AG10803 (cell line): ENCODE measurements at regions not wholly inside any gene's neighbourhood (a gene's known extent, or its start where the extent isn't known, plus 50 kb on each side); places are given as distances from the start of the nearest gene placed in this dataset.

ENCODE experiments used
- DNase-seq: peaks from one replicate; pipeline ENCODE4 v3.0.0; 2010; ENCODE audit warnings: low read depth
- H3K4me3 ChIP-seq: 2 replicates; pipeline ENCODE4 v1.5.1; 2011; ENCODE audit warnings: mild to moderate bottlenecking, low read length, control low read depth
- CTCF ChIP-seq: conservative IDR thresholded peaks from 2 replicates; pipeline ENCODE4 v1.5.1; 2011; ENCODE audit warnings: mild to moderate bottlenecking, low read length, control low read depth, inconsistent platforms

DNA sequence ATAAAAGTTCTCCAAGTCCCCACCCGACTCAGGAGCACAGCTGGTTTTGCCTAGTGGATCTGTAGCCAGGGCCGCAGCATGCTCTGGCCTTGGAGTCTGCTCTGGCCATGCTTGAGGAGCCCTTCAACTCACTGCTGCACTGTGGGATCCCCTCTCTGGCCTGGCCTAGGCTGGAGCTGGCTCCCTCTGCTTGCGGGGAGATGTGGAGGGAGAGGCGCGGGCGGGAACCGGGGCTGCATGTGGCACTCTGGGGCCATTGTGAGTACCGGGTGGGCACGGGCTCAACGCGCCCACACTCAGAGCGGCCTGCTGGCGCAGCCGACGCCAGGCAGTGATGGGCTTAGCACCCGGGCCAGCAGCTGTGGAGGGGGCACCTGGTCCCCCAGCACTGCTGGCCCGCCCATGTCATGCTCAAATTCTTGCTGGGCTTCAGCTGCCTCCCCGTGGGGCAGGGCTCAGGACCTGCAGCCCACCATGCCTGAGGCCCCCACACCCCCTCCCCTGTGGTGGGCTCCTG lies 57.0 kb upstream of the ATP12A start:
- no peak for DNase-seq
- no peak for TF ChIP-seq CTCF
- H3K4me3 ChIP-seq = no peak overlapping the region

- no peak overlapping the region for H3K4me3 ChIP-seq
- TF ChIP-seq CTCF = no peak
- no peak for DNase-seq
Observed at GRCh38 chr13:24624363-24624762, 55.8 kb upstream of the ATP12A start.

DNA sequence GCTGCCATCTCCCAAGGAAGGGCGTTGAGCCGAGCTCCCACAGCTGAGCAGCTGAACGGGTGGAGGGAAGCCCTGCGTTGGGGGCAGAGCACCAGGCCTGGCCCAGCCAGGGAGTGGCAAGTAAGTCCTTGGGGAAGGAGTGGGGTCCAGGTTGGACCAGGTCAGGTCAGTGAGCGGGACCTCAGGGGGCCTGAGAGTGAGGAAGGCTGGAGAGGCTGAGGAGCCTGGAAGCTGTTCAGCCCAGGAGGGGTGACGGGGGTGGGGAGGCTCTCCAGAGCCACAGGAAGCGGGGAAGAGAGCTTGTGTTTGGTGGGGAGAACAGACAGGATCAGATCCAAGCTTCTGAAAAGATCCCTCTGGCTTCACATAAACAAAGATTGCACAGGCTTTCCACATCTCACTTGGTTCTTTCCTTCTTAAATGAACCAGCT lies 55.4 kb upstream of the ATP12A start:
- H3K4me3 ChIP-seq = no peak overlapping the region
- no peak for DNase-seq
- TF ChIP-seq CTCF = no peak

DNA sequence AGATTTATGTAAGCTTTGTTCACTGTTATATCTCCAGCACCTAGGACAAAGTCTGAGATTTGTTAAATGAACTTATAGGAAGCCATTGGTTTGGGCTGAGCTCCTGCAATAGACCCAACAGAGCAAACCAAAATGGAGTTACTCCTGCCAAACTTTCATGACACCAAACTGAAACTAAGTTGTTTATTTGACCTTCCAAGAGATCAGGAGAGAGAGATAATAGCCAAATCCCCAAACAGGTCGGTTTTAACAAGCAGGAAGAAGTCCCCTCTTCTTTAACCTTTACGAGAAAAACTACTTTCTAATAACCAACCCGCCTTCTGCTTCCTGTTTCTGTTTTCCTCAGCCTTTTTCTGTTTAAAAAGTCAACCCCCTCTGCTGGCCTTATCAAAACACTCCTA lies 54.9 kb upstream of the ATP12A start:
- no peak for TF ChIP-seq CTCF
- no peak overlapping the region for H3K4me3 ChIP-seq
- DNase-seq = no peak

DNA sequence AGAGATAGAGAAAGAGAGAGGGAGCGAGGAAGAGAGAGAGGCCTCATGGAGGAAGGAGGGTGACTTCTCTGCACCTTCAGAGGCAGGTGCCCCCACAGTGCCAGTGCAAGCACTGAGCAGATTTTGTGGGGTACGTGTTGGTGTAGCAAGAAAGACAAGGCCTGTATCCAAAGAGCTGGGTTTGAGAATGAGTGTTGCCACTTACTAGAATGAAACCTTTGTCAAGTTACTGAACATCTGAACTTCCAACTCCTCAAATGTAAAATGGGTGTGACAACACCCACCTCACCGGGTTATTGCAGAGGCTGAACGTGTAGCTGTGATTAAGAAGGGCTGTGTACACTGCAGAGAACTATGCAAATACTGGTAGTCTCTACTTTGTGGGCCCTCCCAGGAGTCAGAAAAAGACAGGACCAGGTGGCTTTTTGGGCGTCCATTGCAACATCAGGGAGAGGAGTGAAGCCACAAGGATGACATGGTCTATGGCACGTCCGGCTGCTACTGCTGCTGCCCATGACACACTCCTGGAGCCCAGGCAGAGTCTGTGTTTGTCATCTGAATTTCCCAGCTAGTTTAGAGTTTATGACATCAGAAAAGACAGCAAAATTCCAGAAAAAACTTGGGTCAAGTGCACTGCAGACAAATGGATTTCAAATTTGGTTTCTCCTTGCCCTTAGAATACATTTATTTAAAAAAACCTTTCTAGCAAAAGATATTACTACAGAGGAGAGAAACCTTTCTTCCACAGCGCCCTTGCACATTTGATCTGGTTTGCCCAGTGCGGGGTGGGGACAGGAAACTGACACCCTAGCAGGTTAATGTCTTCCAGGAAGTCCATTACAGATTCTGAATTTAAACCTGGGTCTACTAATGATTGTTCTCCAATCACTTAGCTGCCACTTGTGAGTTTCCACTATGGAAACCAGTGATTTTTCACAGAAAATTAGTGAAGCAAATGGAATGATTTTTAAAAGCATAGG lies 54.0 kb upstream of the ATP12A start:
- TF ChIP-seq CTCF = no peak
- no peak for DNase-seq
- H3K4me3 ChIP-seq = no peak overlapping the region

DNA sequence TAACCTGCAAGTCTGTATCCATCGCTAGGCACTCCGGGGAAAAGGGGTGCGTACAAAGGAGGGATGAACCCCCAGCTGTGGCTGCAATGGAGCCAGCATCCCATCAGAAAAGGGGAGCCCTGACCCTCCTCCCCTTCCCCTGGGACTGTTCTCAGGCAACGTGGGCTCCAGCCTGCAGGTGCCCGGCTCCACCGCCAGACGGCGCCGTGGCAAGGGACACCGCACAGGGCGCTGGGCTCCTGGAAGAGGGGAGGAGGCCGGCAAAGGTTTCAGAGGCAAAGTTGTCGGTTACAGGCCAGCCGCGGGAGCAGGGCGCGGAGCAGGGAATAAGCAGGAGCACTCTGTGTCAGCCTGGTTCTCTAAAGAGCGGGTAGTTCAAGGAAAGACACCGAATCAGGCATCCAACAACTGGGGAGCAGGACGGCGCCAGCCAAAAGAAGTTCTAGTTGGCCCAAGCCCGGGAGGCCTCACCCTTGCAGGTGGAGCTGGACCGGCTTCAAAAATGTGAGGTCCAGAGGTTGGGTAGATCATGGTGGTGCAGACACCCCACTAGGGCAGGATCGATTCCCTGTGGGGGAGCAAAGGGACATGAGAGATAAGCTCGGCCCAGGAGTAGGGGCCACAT lies 53.0 kb upstream of the ATP12A start:
- peak; percentile 73 for TF ChIP-seq CTCF

More for the DNA sequence above, 53.0 kb upstream of the ATP12A start:
- peak; percentile 29 for DNase-seq
- H3K4me3 ChIP-seq = no peak overlapping the region
